Activated naive CD4-positive, alpha-beta T cell treated with anti-CD3 and anti-CD28 coated beads, Interleukin-2, amount 50 U/mL, for 24 hours (primary cell): ENCODE measurements at regions not wholly inside any gene's neighbourhood (a gene's known extent, or its start where the extent isn't known, plus 50 kb on each side); places are given as distances from the start of the nearest gene placed in this dataset.

Experiments used
- H3K27ac Mint-ChIP-seq: one replicate; pipeline ENCODE4 v1.8.0; 2021; ENCODE audit warnings: mild to moderate bottlenecking, mixed read lengths
- H3K27me3 Mint-ChIP-seq: one replicate; pipeline ENCODE4 v1.8.0; 2021; ENCODE audit warnings: mixed read lengths
- H3K36me3 Mint-ChIP-seq: one replicate; pipeline ENCODE4 v1.8.0; 2021; ENCODE audit warnings: mixed read lengths
- H3K4me1 Mint-ChIP-seq: one replicate; pipeline ENCODE4 v1.8.0; 2021; ENCODE audit warnings: mixed read lengths
- H3K4me3 Mint-ChIP-seq: one replicate; pipeline ENCODE4 v1.8.0; 2021; ENCODE audit warnings: mild to moderate bottlenecking, mixed read lengths
- H3K9me3 Mint-ChIP-seq: one replicate; pipeline ENCODE4 v1.8.0; 2021; ENCODE audit warnings: mixed read lengths

- H3K27ac Mint-ChIP-seq, result no peak overlapping the region
- peaks cover 5% of the 10 kb centered on the region for H3K9me3 Mint-ChIP-seq
- H3K4me3 Mint-ChIP-seq, result no peak overlapping the region
- H3K36me3 Mint-ChIP-seq, result no peaks in the 10 kb centered on the region
- no peaks in the 10 kb centered on the region for H3K4me1 Mint-ChIP-seq
- no peaks in the 10 kb centered on the region for H3K27me3 Mint-ChIP-seq
Observed at GRCh38 chr7:54469740-54470139, 72.4 kb upstream of the VSTM2A start.

- no peak overlapping the region for H3K27ac Mint-ChIP-seq
- no peak overlapping the region for H3K4me3 Mint-ChIP-seq
- peaks cover 7% of the 10 kb centered on the region for H3K9me3 Mint-ChIP-seq
- no peaks in the 10 kb centered on the region for H3K36me3 Mint-ChIP-seq
- no peaks in the 10 kb centered on the region for H3K27me3 Mint-ChIP-seq
- H3K4me1 Mint-ChIP-seq, result no peaks in the 10 kb centered on the region
Observed at GRCh38 chr7:54476609-54477008, 65.6 kb upstream of the VSTM2A start.

GRCh38 chr7:54477083-54477482, 65.1 kb upstream of the VSTM2A start:
- H3K9me3 Mint-ChIP-seq, result peaks cover 7% of the 10 kb centered on the region
- no peak overlapping the region for H3K27ac Mint-ChIP-seq
- no peaks in the 10 kb centered on the region for H3K4me1 Mint-ChIP-seq
- H3K27me3 Mint-ChIP-seq, result no peaks in the 10 kb centered on the region
- H3K4me3 Mint-ChIP-seq, result no peak overlapping the region
- H3K36me3 Mint-ChIP-seq, result no peaks in the 10 kb centered on the region

GRCh38 chr7:54483523-54483922, 58.7 kb upstream of the VSTM2A start:
- H3K27ac Mint-ChIP-seq, result no peak overlapping the region
- H3K4me3 Mint-ChIP-seq, result no peak overlapping the region
- H3K4me1 Mint-ChIP-seq, result no peaks in the 10 kb centered on the region
- no peaks in the 10 kb centered on the region for H3K27me3 Mint-ChIP-seq
- H3K9me3 Mint-ChIP-seq, result peaks cover 22% of the 10 kb centered on the region
- H3K36me3 Mint-ChIP-seq, result no peaks in the 10 kb centered on the region

- Mint-ChIP-seq H3K9me3 (peaks cover 15% of the 10 kb centered on the region), H3K4me1 (no peaks in the 10 kb centered on the region), H3K27ac (no peak overlapping the region), H3K36me3 (no peaks in the 10 kb centered on the region), H3K27me3 (no peaks in the 10 kb centered on the region), H3K4me3 (no peak overlapping the region)
Observed at GRCh38 chr7:54485044-54485443, 57.1 kb upstream of the VSTM2A start.
